ENCODE measurements at regions not wholly inside any gene's neighbourhood (a gene's known extent, or its start where the extent isn't known, plus 50 kb on each side); places are given as distances from the start of the nearest gene placed in this dataset.
A peak's percentile ranks its signal among the peaks of the same experiment; 100 is the strongest.

GRCh38 chr12:42807251-42807650 is 217.7 kb upstream of the PRICKLE1 start:
- no peak for DNase-seq (ENCODE audit: low read depth, low spot score)

GRCh38 chr12:42804928-42805327 is 215.4 kb upstream of the PRICKLE1 start:
- DNase-seq (ENCODE audit: low read depth, low spot score): no peak

- no peak for DNase-seq (ENCODE audit: low read depth, low spot score)
These were observed 213.2 kb upstream of the PRICKLE1 start for GRCh38 chr12:42802785-42803189.

- DNase-seq (ENCODE audit: low read depth, low spot score): no peak
These were observed 211.7 kb upstream of the PRICKLE1 start for GRCh38 chr12:42801271-42801670.

- no peak for DNase-seq (ENCODE audit: low read depth, low spot score)
These were observed 210.4 kb upstream of the PRICKLE1 start for GRCh38 chr12:42799966-42800365.

GRCh38 chr12:42798811-42799438 is 209.4 kb upstream of the PRICKLE1 start:
- no peak for DNase-seq (ENCODE audit: low read depth, low spot score)

GRCh38 chr12:42794806-42795205 is 205.3 kb upstream of the PRICKLE1 start:
- DNase-seq (ENCODE audit: low read depth, low spot score): no peak

GRCh38 chr12:42793166-42793565 is 203.6 kb upstream of the PRICKLE1 start:
- no peak for DNase-seq (ENCODE audit: low read depth, low spot score)

- DNase-seq (ENCODE audit: low read depth, low spot score): no peak
These were observed 202.7 kb upstream of the PRICKLE1 start for GRCh38 chr12:42792265-42792664.

- DNase-seq (ENCODE audit: low read depth, low spot score): no peak
These were observed 201.9 kb upstream of the PRICKLE1 start for GRCh38 chr12:42791399-42791798.

GRCh38 chr12:42790761-42791151 is 201.2 kb upstream of the PRICKLE1 start:
- DNase-seq (ENCODE audit: low read depth, low spot score): peak; percentile 88

GRCh38 chr12:42789808-42790760 is 200.5 kb upstream of the PRICKLE1 start:
- DNase-seq (ENCODE audit: low read depth, low spot score): peak; percentile 20

GRCh38 chr12:42786400-42787148 is 197.0 kb upstream of the PRICKLE1 start:
- DNase-seq (ENCODE audit: low read depth, low spot score): no peak

- no peak for DNase-seq (ENCODE audit: low read depth, low spot score)
These were observed 196.4 kb upstream of the PRICKLE1 start for GRCh38 chr12:42785944-42786343.

GRCh38 chr12:42780671-42781070 is 191.1 kb upstream of the PRICKLE1 start:
- DNase-seq (ENCODE audit: low read depth, low spot score): no peak

GRCh38 chr12:42779186-42779859 is 189.8 kb upstream of the PRICKLE1 start:
- no peak for DNase-seq (ENCODE audit: low read depth, low spot score)

- no peak for DNase-seq (ENCODE audit: low read depth, low spot score)
These were observed 186.8 kb upstream of the PRICKLE1 start for GRCh38 chr12:42776396-42776795.

- DNase-seq (ENCODE audit: low read depth, low spot score): no peak
These were observed 184.7 kb upstream of the PRICKLE1 start for GRCh38 chr12:42774238-42774637.

GRCh38 chr12:42770261-42770660 is 180.7 kb upstream of the PRICKLE1 start:
- no peak for DNase-seq (ENCODE audit: low read depth, low spot score)

GRCh38 chr12:42769455-42769854 is 179.9 kb upstream of the PRICKLE1 start:
- DNase-seq (ENCODE audit: low read depth, low spot score): no peak

- no peak for DNase-seq (ENCODE audit: low read depth, low spot score)
These were observed 178.5 kb upstream of the PRICKLE1 start for GRCh38 chr12:42767998-42768397.
